Upper lobe of left lung (tissue), 6 donors: ENCODE measurements at regions not wholly inside any gene's neighbourhood (a gene's known extent, or its start where the extent isn't known, plus 50 kb on each side); places are given as distances from the start of the nearest gene placed in this dataset.

Experiments
- ATAC-seq, 2 donors: fragments of 200-7000 bp; cut with Tn5 transposase; one replicate each; pipeline ENCODE4 v1.9.1; 2022; ENCODE audit warnings: mild to moderate bottlenecking in 2 of 2, moderate library complexity in 2 of 2; ENCODE audit not compliant: low FRiP score in 2 of 2
- DNase-seq, 2 donors: peaks; one replicate each; pipeline ENCODE4 v3.0.0-alpha.2; 2019 to 2020
- H3K27ac ChIP-seq, 4 donors: fragments of 200-600 bp; sonication (generic); one replicate each; pipeline ENCODE4 v1.5.1; 2016 to 2019
- H3K27me3 ChIP-seq, 4 donors: fragments of 200-600 bp; sonication (generic); one replicate each; pipeline ENCODE4 v1.5.1; 2017 to 2019
- H3K36me3 ChIP-seq, 4 donors: fragments of 200-600 bp; sonication (generic); one replicate each; pipeline ENCODE4 v1.5.1; 2016 to 2019
- H3K4me1 ChIP-seq, 4 donors: fragments of 200-600 bp; sonication (generic); one replicate each; pipeline ENCODE4 v1.5.1; 2018 to 2019
- H3K4me3 ChIP-seq, 4 donors: fragments of 200-600 bp; sonication (generic); one replicate each; pipeline ENCODE4 v1.5.1; 2017 to 2019; ENCODE audit warnings: mild to moderate bottlenecking in 2 of 4, moderate library complexity in 1 of 4
- H3K9me3 ChIP-seq, 4 donors: fragments of 200-600 bp; sonication (generic); one replicate each; pipeline ENCODE4 v1.5.1; 2018 to 2019
- EP300 ChIP-seq, 4 donors: sonication (generic); formaldehyde crosslinking; IDR thresholded peaks; one replicate each; pipeline ENCODE4 v1.5.1; 2017; ENCODE audit warnings: antibody characterized with exemption in 4 of 4, control low read depth in 2 of 4
- POLR2A ChIP-seq, 4 donors: fragments of 450-650 bp; IDR thresholded peaks; one replicate each; pipeline ENCODE4 v1.5.1; 2016 to 2017; ENCODE audit warnings: antibody characterized with exemption in 4 of 4, mild to moderate bottlenecking in 2 of 4
- POLR2AphosphoS5 ChIP-seq, 2 donors: sonication (generic); formaldehyde crosslinking; IDR thresholded peaks; one replicate each; pipeline ENCODE4 v1.5.1; 2017; ENCODE audit warnings: antibody characterized with exemption in 2 of 2
- WGBS, 2 donors: methylation state at CpG; one replicate each; pipeline ENCODE4 v1.1.5; 2017 to 2018; 5-methylcytosine and 5-hydroxymethylcytosine counted together
- TF ChIP-seq, protein P1 (sequence below), 6 experiments: fragments of 450-650 bp in 4 of 6; fragments of 200-600 bp in 2 of 6; sonication (generic) in 2 of 6; IDR thresholded peaks; one replicate each; pipeline ENCODE4 v1.5.1; 2016 to 2019; ENCODE audit warnings: antibody characterized with exemption in 6 of 6
- donor health status: DM: no; HTN: no; CAD: no; lungs with moderate emphysema.
- donor health status: DM: no; HTN: yes; CAD: no; lungs with severe emphysema.

DNA sequence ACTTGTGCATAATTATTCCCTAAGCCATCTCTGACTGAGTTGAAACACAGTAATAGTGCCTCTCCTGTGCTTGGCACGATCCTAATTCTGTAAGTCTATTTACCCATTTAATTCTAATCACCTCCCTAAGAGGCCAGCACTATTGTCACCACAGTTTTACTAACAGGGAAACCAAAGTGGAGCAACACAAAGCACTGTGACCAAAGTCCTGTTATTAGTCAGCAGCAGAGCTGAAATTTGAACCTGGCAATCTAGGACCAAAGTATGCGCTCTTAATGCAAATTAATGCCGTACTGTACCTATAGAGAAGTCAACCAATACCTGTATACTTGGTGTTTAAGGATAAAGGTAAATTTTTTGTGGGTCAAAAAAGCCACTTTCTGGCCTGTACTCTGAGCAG is 77.1 kb upstream of the CNTLN start:
- H3K36me3 ChIP-seq: no peaks in the 10 kb centered on the region
- no peaks in the 10 kb centered on the region for H3K9me3 ChIP-seq
- DNase-seq (no peak), ATAC-seq (no peak)
- no peaks in the 10 kb centered on the region for H3K4me1 ChIP-seq
- H3K27ac ChIP-seq: no peak overlapping the region
- 64 to 79% methylated on average over 3 of the region's 3 CpGs for WGBS, 2 donors
- no peaks in the 10 kb centered on the region for H3K27me3 ChIP-seq
- H3K4me3 ChIP-seq: no peak overlapping the region
- no peak for TF ChIP-seq POLR2A (IDR thresholded peaks at IDR 0.05)
- TF ChIP-seq POLR2AphosphoS5 (IDR thresholded peaks at IDR 0.05): no peak
- no peak for TF ChIP-seq EP300 (IDR thresholded peaks at IDR 0.05)
- TF ChIP-seq, protein P1, sequence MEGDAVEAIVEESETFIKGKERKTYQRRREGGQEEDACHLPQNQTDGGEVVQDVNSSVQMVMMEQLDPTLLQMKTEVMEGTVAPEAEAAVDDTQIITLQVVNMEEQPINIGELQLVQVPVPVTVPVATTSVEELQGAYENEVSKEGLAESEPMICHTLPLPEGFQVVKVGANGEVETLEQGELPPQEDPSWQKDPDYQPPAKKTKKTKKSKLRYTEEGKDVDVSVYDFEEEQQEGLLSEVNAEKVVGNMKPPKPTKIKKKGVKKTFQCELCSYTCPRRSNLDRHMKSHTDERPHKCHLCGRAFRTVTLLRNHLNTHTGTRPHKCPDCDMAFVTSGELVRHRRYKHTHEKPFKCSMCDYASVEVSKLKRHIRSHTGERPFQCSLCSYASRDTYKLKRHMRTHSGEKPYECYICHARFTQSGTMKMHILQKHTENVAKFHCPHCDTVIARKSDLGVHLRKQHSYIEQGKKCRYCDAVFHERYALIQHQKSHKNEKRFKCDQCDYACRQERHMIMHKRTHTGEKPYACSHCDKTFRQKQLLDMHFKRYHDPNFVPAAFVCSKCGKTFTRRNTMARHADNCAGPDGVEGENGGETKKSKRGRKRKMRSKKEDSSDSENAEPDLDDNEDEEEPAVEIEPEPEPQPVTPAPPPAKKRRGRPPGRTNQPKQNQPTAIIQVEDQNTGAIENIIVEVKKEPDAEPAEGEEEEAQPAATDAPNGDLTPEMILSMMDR (IDR thresholded peaks at IDR 0.05): no peak

DNA sequence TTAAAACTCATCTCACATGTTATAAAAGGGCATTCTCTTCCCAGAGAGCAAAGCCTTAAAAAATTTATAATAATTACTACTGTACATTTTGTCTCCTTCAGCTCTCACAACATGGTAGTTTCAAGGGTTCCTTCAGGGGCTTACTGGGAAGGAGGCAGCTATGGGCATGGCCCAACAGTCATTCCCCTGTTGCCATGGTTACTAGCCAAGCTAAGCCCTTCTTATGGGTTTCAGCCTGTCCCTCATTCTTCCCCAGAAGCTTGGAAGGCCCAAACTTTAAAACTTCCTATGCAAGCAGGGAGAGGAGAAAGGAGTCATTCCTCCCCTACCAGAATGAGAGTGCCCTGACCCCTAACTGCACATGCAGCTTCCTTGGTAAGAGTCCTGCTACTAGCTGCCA is 82.2 kb upstream of the CNTLN start:
- Histone ChIP-seq H3K4me3 (no peak overlapping the region), H3K27me3 (no peaks in the 10 kb centered on the region), H3K9me3 (no peaks in the 10 kb centered on the region), H3K36me3 (no peaks in the 10 kb centered on the region), H3K27ac (no peak overlapping the region), H3K4me1 (no peaks in the 10 kb centered on the region)
- TF ChIP-seq POLR2AphosphoS5 (IDR thresholded peaks at IDR 0.05) (no peak), POLR2A (IDR thresholded peaks at IDR 0.05) (no peak), EP300 (IDR thresholded peaks at IDR 0.05) (no peak)
- TF ChIP-seq, protein P1 (IDR thresholded peaks at IDR 0.05): no peak
- no peak for ATAC-seq
- DNase-seq: no peak

GRCh38 chr9:17045381-17045940 is 89.4 kb upstream of the CNTLN start:
- no peaks in the 10 kb centered on the region for H3K36me3 ChIP-seq
- no peak overlapping the region for H3K4me3 ChIP-seq
- H3K27me3 ChIP-seq: no peaks in the 10 kb centered on the region
- H3K4me1 ChIP-seq: no peaks in the 10 kb centered on the region
- ATAC-seq: no peak
- H3K27ac ChIP-seq: no peak overlapping the region
- no peak for DNase-seq
- TF ChIP-seq, protein P1 (IDR thresholded peaks at IDR 0.05): no peak
- H3K9me3 ChIP-seq: no peaks in the 10 kb centered on the region
- WGBS, 2 donors: 78 to 81% methylated on average over 3 of the region's 3 CpGs

- DNase-seq (no peak), ATAC-seq (no peak)
- TF ChIP-seq EP300 (IDR thresholded peaks at IDR 0.05): no peak
- TF ChIP-seq, protein P1 (IDR thresholded peaks at IDR 0.05): no peak
- TF ChIP-seq POLR2AphosphoS5 (IDR thresholded peaks at IDR 0.05): no peak
- no peak for TF ChIP-seq POLR2A (IDR thresholded peaks at IDR 0.05)
- Histone ChIP-seq H3K27ac (no peak overlapping the region), H3K27me3 (no peaks in the 10 kb centered on the region), H3K9me3 (no peaks in the 10 kb centered on the region), H3K4me3 (no peak overlapping the region), H3K36me3 (no peaks in the 10 kb centered on the region), H3K4me1 (no peaks in the 10 kb centered on the region)
- 88 to 90% methylated on average over 3 of the region's 3 CpGs for WGBS, 2 donors
These were observed 103.3 kb upstream of the CNTLN start for GRCh38 chr9:17031546-17031945.

- no peak overlapping the region for H3K4me3 ChIP-seq
- H3K36me3 ChIP-seq: no peaks in the 10 kb centered on the region
- H3K9me3 ChIP-seq: peaks cover 0 to 6% (median 0%) of the 10 kb centered on the region in 4 donors
- no peaks in the 10 kb centered on the region for H3K27me3 ChIP-seq
- ATAC-seq (no peak), DNase-seq (no peak)
- TF ChIP-seq POLR2AphosphoS5 (IDR thresholded peaks at IDR 0.05) (no peak), EP300 (IDR thresholded peaks at IDR 0.05) (no peak)
- TF ChIP-seq, protein P1 (IDR thresholded peaks at IDR 0.05): no peak
- H3K4me1 ChIP-seq: no peaks in the 10 kb centered on the region
- H3K27ac ChIP-seq: no peak overlapping the region
These were observed 109.6 kb upstream of the CNTLN start for GRCh38 chr9:17025281-17025680.
